MM.1S (cell line): ENCODE measurements at regions not wholly inside any gene's neighbourhood (a gene's known extent, or its start where the extent isn't known, plus 50 kb on each side); places are given as distances from the start of the nearest gene placed in this dataset.
"Not testable (repeated sequence)": the region's sequence is repeated elsewhere in the genome, so short reads cannot be mapped to it uniquely, and the experiment has no call there.

ENCODE experiments used
- DNase-seq: peaks from one replicate; pipeline ENCODE4 v3.0.0-alpha.2; 2015
- H2AFZ ChIP-seq: fragments of 300-600 bp; sonication (generic); 2 replicates; pipeline ENCODE4 v1.6.0; 2016; ENCODE audit warnings: antibody characterized with exemption, low read length
- H3F3A ChIP-seq: fragments of 300-600 bp; sonication (generic); 2 replicates; pipeline ENCODE4 v1.6.1; 2016; ENCODE audit warnings: mild to moderate bottlenecking, antibody characterized with exemption, low read length, moderate library complexity, mixed read lengths; ENCODE audit not compliant: insufficient read depth
- H3K27ac ChIP-seq: fragments of 300-600 bp; sonication (generic); 2 replicates; pipeline ENCODE4 v1.5.1; 2016; ENCODE audit warnings: mild to moderate bottlenecking, low read length
- H3K27me3 ChIP-seq: fragments of 300-600 bp; sonication (generic); replicated peaks from 2 replicates; pipeline ENCODE4 v1.6.0; 2016; ENCODE audit warnings: low read length; ENCODE audit not compliant: insufficient read depth
- H3K36me3 ChIP-seq: fragments of 300-600 bp; sonication (generic); replicated peaks from 2 replicates; pipeline ENCODE4 v1.6.1; 2016; ENCODE audit warnings: mild to moderate bottlenecking, low read length, mixed read lengths; ENCODE audit not compliant: insufficient read depth
- H3K4me1 ChIP-seq: fragments of 300-600 bp; sonication (generic); 2 replicates; pipeline ENCODE4 v1.6.1; 2016; ENCODE audit warnings: low read length, mixed read lengths
- H3K4me2 ChIP-seq: fragments of 300-600 bp; sonication (generic); 2 replicates; pipeline ENCODE4 v1.6.0; 2016; ENCODE audit warnings: low read depth, low read length
- H3K4me3 ChIP-seq: fragments of 300-600 bp; sonication (generic); 2 replicates; pipeline ENCODE4 v1.5.1; 2016; ENCODE audit warnings: low read length, mixed read lengths
- H3K79me2 ChIP-seq: fragments of 300-600 bp; sonication (generic); 2 replicates; pipeline ENCODE4 v1.6.1; 2016; ENCODE audit warnings: mixed run types, low read length, mixed read lengths
- H3K9ac ChIP-seq: fragments of 300-600 bp; sonication (generic); 2 replicates; pipeline ENCODE4 v1.6.1; 2016; ENCODE audit warnings: low read length, mixed read lengths
- H3K9me2 ChIP-seq: fragments of 300-600 bp; sonication (generic); replicated peaks from 2 replicates; pipeline ENCODE4 v1.6.1; 2016; ENCODE audit warnings: mild to moderate bottlenecking, low read length, mixed read lengths; ENCODE audit not compliant: insufficient read depth
- H3K9me3 ChIP-seq: fragments of 300-600 bp; sonication (generic); replicated peaks from 2 replicates; pipeline ENCODE4 v1.6.1; 2016; ENCODE audit warnings: mild to moderate bottlenecking, low read length, mixed read lengths; ENCODE audit not compliant: insufficient read depth
- H4K20me1 ChIP-seq: fragments of 300-600 bp; sonication (generic); 2 replicates; pipeline ENCODE4 v1.6.1; 2016; ENCODE audit warnings: mild to moderate bottlenecking, low read length, moderate library complexity, mixed read lengths; ENCODE audit not compliant: insufficient read depth
- CTCF ChIP-seq: fragments of 300-600 bp; sonication (generic); IDR thresholded peaks from 2 replicates; pipeline ENCODE4 v1.5.1; 2016; ENCODE audit warnings: antibody characterized with exemption, low read length, mixed read lengths
- EZH2 ChIP-seq: fragments of 300-600 bp; sonication (generic); optimal IDR thresholded peaks from 2 replicates; pipeline ENCODE3; 2017; ENCODE audit warnings: low read depth, mild to moderate bottlenecking, antibody characterized with exemption, low read length, mixed read lengths
- EZH2phosphoT487 ChIP-seq: fragments of 300-600 bp; sonication (generic); IDR thresholded peaks from 2 replicates; pipeline ENCODE4 v1.6.1; 2018; ENCODE audit warnings: antibody characterized with exemption, low read length

- H2AFZ ChIP-seq: no peak overlapping the region
- no peaks in the 10 kb centered on the region for H3K9me2 ChIP-seq
- no peak for DNase-seq
- no peak overlapping the region for H3K9ac ChIP-seq
- no peak overlapping the region for H3K4me2 ChIP-seq
- H3K36me3 ChIP-seq: no peaks in the 10 kb centered on the region
- no peaks in the 10 kb centered on the region for H3K27me3 ChIP-seq
- H4K20me1 ChIP-seq: no peaks in the 10 kb centered on the region
- no peaks in the 10 kb centered on the region for H3K4me1 ChIP-seq
- H3K27ac ChIP-seq: no peak overlapping the region
- H3K9me3 ChIP-seq: no peaks in the 10 kb centered on the region
- TF ChIP-seq CTCF: no peak
- no peak for TF ChIP-seq EZH2
- TF ChIP-seq EZH2phosphoT487: no peak
- no peaks in the 10 kb centered on the region for H3K79me2 ChIP-seq
- H3K4me3 ChIP-seq: no peak overlapping the region
- H3F3A ChIP-seq: no peaks in the 10 kb centered on the region
Measured at GRCh38 chr13:56173346-56173745, 967.4 kb upstream of the PRR20A start.

- Histone ChIP-seq H3K27me3 (no peaks in the 10 kb centered on the region), H3K4me1 (no peaks in the 10 kb centered on the region), H3K4me2 (no peak overlapping the region), H3K4me3 (no peak overlapping the region), H3K9me2 (no peaks in the 10 kb centered on the region), H3K9ac (no peak overlapping the region), H3K9me3 (no peaks in the 10 kb centered on the region), H3K79me2 (no peaks in the 10 kb centered on the region), H3K36me3 (no peaks in the 10 kb centered on the region), H3F3A (no peaks in the 10 kb centered on the region), H4K20me1 (no peaks in the 10 kb centered on the region), H3K27ac (no peak overlapping the region), H2AFZ (no peak overlapping the region)
- DNase-seq: no peak
- TF ChIP-seq EZH2 (no peak), CTCF (no peak), EZH2phosphoT487 (no peak)
Measured at GRCh38 chr13:56182598-56182997, 958.1 kb upstream of the PRR20A start.

- no peaks in the 10 kb centered on the region for H4K20me1 ChIP-seq
- H3K4me2 ChIP-seq: no peak overlapping the region
- H3K27ac ChIP-seq: no peak overlapping the region
- no peaks in the 10 kb centered on the region for H3K36me3 ChIP-seq
- TF ChIP-seq CTCF: no peak
- no peak for TF ChIP-seq EZH2
- TF ChIP-seq EZH2phosphoT487: no peak
- H3K9me2 ChIP-seq: no peaks in the 10 kb centered on the region
- no peak overlapping the region for H3K4me3 ChIP-seq
- no peak for DNase-seq
- no peaks in the 10 kb centered on the region for H3K4me1 ChIP-seq
- no peaks in the 10 kb centered on the region for H3K27me3 ChIP-seq
- no peak overlapping the region for H3K9ac ChIP-seq
- no peaks in the 10 kb centered on the region for H3F3A ChIP-seq
- no peak overlapping the region for H2AFZ ChIP-seq
- no peaks in the 10 kb centered on the region for H3K79me2 ChIP-seq
- no peaks in the 10 kb centered on the region for H3K9me3 ChIP-seq
Measured at GRCh38 chr13:56187331-56187730, 953.4 kb upstream of the PRR20A start.

GRCh38 chr13:56188582-56188981 is 952.1 kb upstream of the PRR20A start:
- H3K27ac ChIP-seq, H3K79me2 ChIP-seq, H3K27me3 ChIP-seq, DNase-seq, H3K4me2 ChIP-seq, H2AFZ ChIP-seq, H3K4me3 ChIP-seq, H4K20me1 ChIP-seq, H3K9me3 ChIP-seq, H3K36me3 ChIP-seq, H3K4me1 ChIP-seq, H3K9ac ChIP-seq, H3F3A ChIP-seq, H3K9me2 ChIP-seq: not testable (repeated sequence)
